NCI-H2081 (cell line): ENCODE measurements at regions not wholly inside any gene's neighbourhood (a gene's known extent, or its start where the extent isn't known, plus 50 kb on each side); places are given as distances from the start of the nearest gene placed in this dataset.
"Not testable (repeated sequence)": the region's sequence is repeated elsewhere in the genome, so short reads cannot be mapped to it uniquely, and the experiment has no call there.

Experiments
- DNase-seq, 2 experiments: peaks; one replicate each; lab custom pipeline; 2025; lab: John Stamatoyannopoulos, UW

GRCh38 chr6:92719773-92720172 is 699.6 kb downstream of the EPHA7 start:
- DNase-seq, result no peak

- no peak for DNase-seq
These were observed 702.7 kb downstream of the EPHA7 start for GRCh38 chr6:92716638-92717037.

- no peak for DNase-seq
These were observed 703.4 kb downstream of the EPHA7 start for GRCh38 chr6:92715991-92716390.

GRCh38 chr6:92714346-92714745 is 705.0 kb downstream of the EPHA7 start:
- DNase-seq, result no peak

GRCh38 chr6:92710048-92710447 is 709.3 kb downstream of the EPHA7 start:
- no peak for DNase-seq

- no peak for DNase-seq
These were observed 710.4 kb downstream of the EPHA7 start for GRCh38 chr6:92708945-92709344.

GRCh38 chr6:92708270-92708669 is 711.1 kb downstream of the EPHA7 start:
- DNase-seq, result no peak

- DNase-seq, result no peak
These were observed 712.4 kb downstream of the EPHA7 start for GRCh38 chr6:92706976-92707375.

GRCh38 chr6:92701425-92702096 is 717.8 kb downstream of the EPHA7 start:
- no peak for DNase-seq

- no peak for DNase-seq
These were observed 718.9 kb downstream of the EPHA7 start for GRCh38 chr6:92700411-92700810.

GRCh38 chr6:92690997-92691599 is 728.3 kb downstream of the EPHA7 start:
- no peak for DNase-seq

- no peak for DNase-seq
These were observed 731.0 kb downstream of the EPHA7 start for GRCh38 chr6:92688342-92688741.

- no peak for DNase-seq
These were observed 732.1 kb downstream of the EPHA7 start for GRCh38 chr6:92687278-92687677.

- no peak for DNase-seq
These were observed 735.0 kb downstream of the EPHA7 start for GRCh38 chr6:92684386-92684785.

GRCh38 chr6:92683748-92684147 is 735.6 kb downstream of the EPHA7 start:
- DNase-seq, result no peak

- no peak for DNase-seq
These were observed 736.6 kb downstream of the EPHA7 start for GRCh38 chr6:92682516-92683398.

GRCh38 chr6:92681401-92681800 is 738.0 kb downstream of the EPHA7 start:
- DNase-seq, result peak in 1 of 2 experiments; percentile 27

GRCh38 chr6:92671462-92671861 is 747.9 kb downstream of the EPHA7 start:
- DNase-seq, result not testable (repeated sequence)

- DNase-seq, result no peak
These were observed 751.5 kb downstream of the EPHA7 start for GRCh38 chr6:92667843-92668242.

GRCh38 chr6:92648364-92649086 is 770.8 kb downstream of the EPHA7 start:
- DNase-seq, result peak in 1 of 2 experiments; percentile 54

- no peak for DNase-seq
These were observed 771.7 kb downstream of the EPHA7 start for GRCh38 chr6:92647630-92648029.

GRCh38 chr6:92644104-92644791 is 775.1 kb downstream of the EPHA7 start:
- DNase-seq, result not testable (repeated sequence)
